ENCODE measurements at regions not wholly inside any gene's neighbourhood (a gene's known extent, or its start where the extent isn't known, plus 50 kb on each side); places are given as distances from the start of the nearest gene placed in this dataset.

- no peak for TF ChIP-seq EZH2 (IDR thresholded peaks at IDR 0.05)
- TF ChIP-seq POLR2AphosphoS5 (IDR thresholded peaks at IDR 0.05; ENCODE audit: borderline replicate concordance, low read depth, low read length), result no peak
Observed at GRCh38 chr5:173782671-173783101, 105.5 kb upstream of the CPEB4 start.

Measured in SK-N-MC (cell line).